Dedifferentiated amniotic fluid mesenchymal stem cell (primary cell): ENCODE measurements at regions not wholly inside any gene's neighbourhood (a gene's known extent, or its start where the extent isn't known, plus 50 kb on each side); places are given as distances from the start of the nearest gene placed in this dataset.
"Not testable (repeated sequence)": the region's sequence is repeated elsewhere in the genome, so short reads cannot be mapped to it uniquely, and the experiment has no call there.

ENCODE experiments used
- DNase-seq: peaks from one replicate; pipeline ENCODE4 v3.0.0-alpha.2; 2016; ENCODE audit errors: extremely low spot score

DNA sequence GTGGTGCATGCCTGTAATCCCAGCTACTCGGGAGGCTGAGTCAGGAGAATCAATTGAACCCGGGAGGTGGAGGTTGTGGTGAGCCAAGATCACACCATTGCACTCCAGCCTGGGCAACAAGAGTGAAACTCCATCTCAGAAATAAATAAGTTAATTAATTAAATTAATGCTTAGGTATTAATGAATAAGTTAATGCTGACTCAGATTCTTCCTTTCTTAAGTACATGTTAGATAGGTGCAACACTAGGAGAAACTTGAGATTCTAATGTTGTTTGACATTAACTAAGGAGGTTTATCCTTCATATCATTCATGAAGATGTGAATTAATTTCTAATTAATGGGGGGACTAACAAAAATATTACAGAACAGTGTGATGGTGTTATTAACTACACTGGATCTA is 812.6 kb upstream of the SPRY2 start:
- no peak for DNase-seq

DNA sequence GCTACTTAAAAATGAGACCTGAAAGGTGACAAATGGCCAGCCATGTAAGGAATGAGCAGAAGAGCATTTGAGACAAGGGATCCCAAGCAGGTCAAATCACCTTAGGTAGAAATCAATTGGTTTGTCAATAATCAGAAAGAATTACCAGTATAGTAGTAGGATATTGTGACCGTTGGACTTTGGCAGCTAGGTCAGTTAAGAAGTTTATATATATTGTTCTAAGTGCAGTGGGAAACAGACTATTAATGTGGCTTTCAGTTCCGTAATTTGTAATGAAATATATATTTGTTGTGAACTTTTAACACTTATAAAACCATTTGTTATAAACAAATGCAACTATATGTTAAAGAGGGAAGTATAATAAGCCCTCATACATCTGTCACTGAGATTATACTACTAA is 807.9 kb upstream of the SPRY2 start:
- DNase-seq: no peak

DNA sequence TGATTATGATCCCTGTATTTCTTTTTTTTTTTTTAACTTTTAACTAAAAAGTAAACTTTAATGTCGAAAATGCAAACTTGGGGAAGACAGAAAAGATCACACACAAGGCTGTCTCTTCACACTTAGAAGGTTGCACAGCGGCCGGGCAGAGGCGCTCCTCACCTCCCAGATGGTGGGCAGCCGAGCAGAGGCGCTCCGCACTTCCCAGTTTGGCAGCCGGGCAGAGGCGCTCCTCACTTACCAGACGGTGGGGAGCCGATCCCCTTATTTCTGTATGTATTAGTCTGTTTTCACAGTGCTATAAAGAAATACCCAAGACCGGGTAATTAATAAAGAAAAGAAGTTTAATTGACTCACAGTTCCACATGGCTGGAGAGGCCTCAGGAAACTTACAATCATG is 805.6 kb upstream of the SPRY2 start:
- not testable (repeated sequence) for DNase-seq

DNA sequence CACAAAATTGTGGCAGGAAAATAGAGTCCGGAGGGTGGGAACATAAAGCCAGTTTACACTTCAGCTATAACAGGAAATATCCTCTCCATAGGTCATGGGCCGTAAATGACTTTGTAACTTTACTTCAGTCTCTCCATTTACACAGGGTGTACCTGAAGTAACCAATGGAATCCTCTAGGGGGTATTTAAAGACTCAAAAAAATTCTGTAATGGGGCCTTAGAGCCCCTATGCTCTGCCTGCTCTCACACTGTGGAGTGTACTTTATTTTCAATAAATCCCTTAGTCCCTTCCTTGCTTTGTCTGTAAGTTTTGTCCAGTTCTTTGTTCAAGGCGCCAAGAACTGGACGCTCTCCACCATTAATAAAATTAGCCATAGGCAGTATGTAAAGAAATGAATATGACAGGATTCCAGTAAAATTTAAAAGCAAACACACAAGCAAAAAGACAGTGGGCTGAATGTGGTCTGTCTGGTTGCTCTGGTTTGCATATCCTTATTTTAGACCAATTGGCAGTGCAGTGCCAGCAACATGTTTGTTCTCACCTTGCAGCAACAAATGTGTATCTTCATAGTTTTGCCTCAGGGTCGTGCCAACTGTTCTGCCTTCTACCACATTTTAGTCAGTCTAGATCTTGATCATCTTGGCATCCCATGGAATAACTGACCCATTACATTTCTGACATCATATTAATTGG is 801.5 kb upstream of the SPRY2 start:
- no peak for DNase-seq

DNA sequence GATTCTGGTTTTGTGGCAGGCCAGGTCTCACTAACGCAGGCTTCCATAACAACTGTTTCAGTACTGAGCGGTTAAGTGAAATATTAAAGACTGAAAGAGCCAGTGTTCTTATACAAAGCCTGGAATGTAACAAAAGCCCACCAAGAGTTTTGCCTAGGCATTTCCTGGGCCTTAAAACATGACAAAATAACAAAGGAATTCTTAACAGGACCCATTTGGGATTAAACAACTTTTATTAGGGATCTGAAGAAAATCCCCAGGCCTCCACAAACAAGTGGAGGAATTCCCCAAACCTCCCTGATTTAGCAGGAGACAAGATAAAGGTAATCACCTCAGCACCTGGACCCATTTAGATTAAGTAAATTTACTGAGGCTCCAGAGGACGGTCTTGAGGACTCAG is 799.7 kb upstream of the SPRY2 start:
- no peak for DNase-seq

GRCh38 chr13:81139987-81140386 is 799.1 kb upstream of the SPRY2 start:
- DNase-seq: no peak

DNA sequence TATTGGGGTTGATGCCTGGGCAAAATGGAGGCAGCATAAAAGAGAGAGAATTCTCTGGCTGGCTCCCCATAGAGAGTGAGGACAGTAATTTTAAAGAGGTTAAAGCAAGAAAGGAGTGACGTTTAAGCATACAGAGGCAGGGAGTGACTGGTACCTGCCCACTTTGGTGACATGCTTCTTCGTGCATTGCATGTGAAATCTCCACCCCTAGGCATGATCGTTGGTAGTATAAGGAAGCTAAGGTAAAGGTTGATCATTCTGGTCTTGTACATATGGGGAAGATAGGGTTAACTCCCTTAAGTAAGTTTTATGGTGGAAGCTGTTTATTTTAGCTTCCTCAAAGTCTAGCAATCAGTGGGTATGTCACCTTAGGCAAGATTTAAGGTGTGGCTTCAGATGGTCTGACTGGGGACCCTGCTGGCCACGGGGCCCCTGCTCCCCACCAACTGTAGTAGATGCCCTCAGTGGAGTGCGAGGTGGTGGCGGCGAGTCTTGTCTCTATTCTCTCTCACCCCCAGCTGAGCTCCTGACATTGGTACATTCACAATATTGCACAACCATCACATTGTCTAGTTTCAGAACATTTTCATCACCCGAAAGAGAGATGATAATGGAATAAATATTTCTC is 797.5 kb upstream of the SPRY2 start:
- no peak for DNase-seq

GRCh38 chr13:81133066-81133465 is 792.1 kb upstream of the SPRY2 start:
- no peak for DNase-seq

- no peak for DNase-seq
These were observed 776.5 kb upstream of the SPRY2 start for GRCh38 chr13:81117416-81117815.

- no peak for DNase-seq
These were observed 775.7 kb upstream of the SPRY2 start for GRCh38 chr13:81116461-81117282.

GRCh38 chr13:81109026-81109425 is 768.1 kb upstream of the SPRY2 start:
- no peak for DNase-seq

- DNase-seq: no peak
These were observed 765.4 kb upstream of the SPRY2 start for GRCh38 chr13:81106348-81106747.

GRCh38 chr13:81104035-81104715 is 763.2 kb upstream of the SPRY2 start:
- no peak for DNase-seq

- not testable (repeated sequence) for DNase-seq
These were observed 761.1 kb upstream of the SPRY2 start for GRCh38 chr13:81102066-81102465.

DNA sequence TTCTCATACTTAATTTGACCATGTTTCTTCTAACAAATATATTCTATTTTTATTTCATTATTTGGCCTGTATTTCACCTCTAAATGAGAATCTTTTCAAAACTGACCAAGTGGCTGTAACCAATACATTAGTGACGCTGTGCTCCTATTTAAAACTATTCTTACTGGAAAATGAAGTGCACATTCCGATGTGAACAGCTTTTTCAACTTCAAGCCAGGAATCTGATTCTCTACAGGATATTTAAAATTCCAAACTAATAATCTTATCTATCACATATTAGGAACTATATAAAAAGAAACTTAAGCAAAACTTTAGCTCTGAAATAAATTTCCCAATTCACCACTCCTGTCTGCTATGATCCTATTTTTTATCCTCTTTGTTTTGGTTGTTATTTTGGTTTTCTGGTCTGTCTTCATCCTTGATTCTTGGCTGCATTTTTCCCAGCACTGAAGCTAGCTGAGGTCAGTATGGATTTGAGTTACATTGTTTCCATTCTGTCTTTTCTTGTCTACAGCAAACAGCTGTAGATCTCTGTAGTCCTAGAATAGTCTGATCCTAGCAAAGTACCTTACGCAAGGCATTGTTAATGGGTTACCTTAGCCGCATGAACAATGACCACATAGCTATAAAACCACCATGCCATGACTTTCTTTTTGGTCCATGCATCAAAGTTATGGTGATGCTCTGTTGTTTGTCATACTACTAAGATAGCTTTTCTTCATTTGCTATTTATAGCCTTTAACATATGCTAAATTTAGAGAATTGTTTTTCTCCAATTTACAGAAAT is 748.6 kb upstream of the SPRY2 start:
- DNase-seq: no peak

- DNase-seq: no peak
These were observed 740.1 kb upstream of the SPRY2 start for GRCh38 chr13:81080911-81081454.

GRCh38 chr13:81078048-81078447 is 737.1 kb upstream of the SPRY2 start:
- no peak for DNase-seq

- not testable (repeated sequence) for DNase-seq
These were observed 728.9 kb upstream of the SPRY2 start for GRCh38 chr13:81069822-81070221.

- DNase-seq: no peak
These were observed 718.0 kb upstream of the SPRY2 start for GRCh38 chr13:81058916-81059290.

DNA sequence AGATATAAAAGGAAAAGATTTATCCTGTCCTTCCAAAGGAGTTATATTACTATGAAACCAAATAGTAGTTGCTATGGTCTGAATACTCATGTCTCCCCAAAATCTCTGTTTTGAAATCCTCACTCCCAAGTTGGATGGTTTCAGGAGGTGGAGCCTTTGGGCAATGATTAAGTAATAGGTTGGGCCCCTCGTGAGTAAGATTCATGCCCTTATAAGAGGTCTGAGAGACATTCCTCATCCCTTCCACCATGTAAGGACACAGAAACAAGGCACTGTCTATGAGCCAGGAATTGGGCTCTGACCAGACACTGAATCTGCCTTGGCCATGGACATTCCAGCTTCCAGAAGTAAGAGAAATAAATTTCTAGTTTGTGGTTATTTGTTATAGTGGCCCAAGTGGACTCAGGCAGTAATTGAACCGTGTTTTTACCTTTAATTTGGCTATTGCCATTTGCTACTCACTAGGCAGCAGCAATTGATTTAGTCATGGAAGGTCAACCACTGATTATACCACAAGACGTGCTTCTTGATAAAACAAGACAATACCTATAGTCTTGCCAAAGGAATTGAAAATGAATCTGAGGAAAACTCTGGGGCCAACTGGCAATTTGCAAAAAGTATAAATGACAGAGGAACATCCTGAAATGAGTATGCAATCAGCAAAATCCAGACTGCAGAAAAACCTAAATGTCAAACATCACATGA is 717.4 kb upstream of the SPRY2 start:
- no peak for DNase-seq

GRCh38 chr13:81051873-81052272 is 710.9 kb upstream of the SPRY2 start:
- no peak for DNase-seq
